ENCODE measurements at regions not wholly inside any gene's neighbourhood (a gene's known extent, or its start where the extent isn't known, plus 50 kb on each side); places are given as distances from the start of the nearest gene placed in this dataset.
"Not testable (repeated sequence)": the region's sequence is repeated elsewhere in the genome, so short reads cannot be mapped to it uniquely, and the experiment has no call there.

- Histone ChIP-seq H3K4me1 (ENCODE audit: low read depth) (no peaks in the 10 kb centered on the region), H3K36me3 (ENCODE audit: low read depth) (no peaks in the 10 kb centered on the region), H3K9me3 (no peaks in the 10 kb centered on the region), H3K4me3 (no peak overlapping the region)
- intact Hi-C loops (cut with DNase I, micrococcal nuclease), result no loop called here
- ATAC-seq (no peak), DNase-seq (no peak)
- TF ChIP-seq CTCF (IDR thresholded peaks at IDR 0.05), result no peak
These were observed 366.7 kb upstream of the FAT1 start for GRCh38 chr4:187090401-187090800.

- ATAC-seq; DNase-seq; H3K4me3 ChIP-seq; H3K4me1 ChIP-seq (ENCODE audit: low read depth); intact Hi-C loops (cut with DNase I, micrococcal nuclease); H3K36me3 ChIP-seq (ENCODE audit: low read depth); H3K9me3 ChIP-seq: not testable (repeated sequence)
These were observed 367.2 kb upstream of the FAT1 start for GRCh38 chr4:187090832-187091231.

- H3K4me3 ChIP-seq, result no peak overlapping the region
- no peaks in the 10 kb centered on the region for H3K36me3 ChIP-seq (ENCODE audit: low read depth)
- no peaks in the 10 kb centered on the region for H3K4me1 ChIP-seq (ENCODE audit: low read depth)
- DNase-seq (no peak), ATAC-seq (no peak)
- H3K9me3 ChIP-seq, result no peaks in the 10 kb centered on the region
- TF ChIP-seq CTCF (IDR thresholded peaks at IDR 0.05), result no peak
- intact Hi-C loops (cut with DNase I, micrococcal nuclease), result no loop called here
These were observed 370.5 kb upstream of the FAT1 start for GRCh38 chr4:187094144-187094543.

GRCh38 chr4:187098429-187098828 lies 374.8 kb upstream of the FAT1 start:
- ATAC-seq, result no peak
- intact Hi-C loops (cut with DNase I, micrococcal nuclease), result no loop called here

GRCh38 chr4:187103351-187103750 lies 379.7 kb upstream of the FAT1 start:
- Histone ChIP-seq H3K36me3 (ENCODE audit: low read depth) (no peaks in the 10 kb centered on the region), H3K4me1 (ENCODE audit: low read depth) (no peaks in the 10 kb centered on the region), H3K4me3 (no peak overlapping the region), H3K9me3 (no peaks in the 10 kb centered on the region)
- DNase-seq (no peak), ATAC-seq (no peak)
- no peak for TF ChIP-seq CTCF (IDR thresholded peaks at IDR 0.05)
- intact Hi-C loops (cut with DNase I, micrococcal nuclease), result no loop called here

More at GRCh38 chr4:187098429-187098828, 374.8 kb upstream of the FAT1 start:
- TF ChIP-seq CTCF (IDR thresholded peaks at IDR 0.05), result no peak
- no peak overlapping the region for H3K4me3 ChIP-seq
- H3K36me3 ChIP-seq (ENCODE audit: low read depth), result no peaks in the 10 kb centered on the region
- no peak for DNase-seq
- no peaks in the 10 kb centered on the region for H3K9me3 ChIP-seq
- no peaks in the 10 kb centered on the region for H3K4me1 ChIP-seq (ENCODE audit: low read depth)

- ATAC-seq, result no peak
- Histone ChIP-seq H3K36me3 (ENCODE audit: low read depth) (no peaks in the 10 kb centered on the region), H3K4me1 (ENCODE audit: low read depth) (no peaks in the 10 kb centered on the region), H3K4me3 (no peak overlapping the region), H3K9me3 (no peaks in the 10 kb centered on the region)
- intact Hi-C loops (cut with DNase I, micrococcal nuclease), result no loop called here
- no peak for TF ChIP-seq CTCF (IDR thresholded peaks at IDR 0.05)
- DNase-seq, result no peak
These were observed 385.2 kb upstream of the FAT1 start for GRCh38 chr4:187108845-187109244.
